A549 (cell line): ENCODE measurements at regions not wholly inside any gene's neighbourhood (a gene's known extent, or its start where the extent isn't known, plus 50 kb on each side); places are given as distances from the start of the nearest gene placed in this dataset.
"Not testable (repeated sequence)": the region's sequence is repeated elsewhere in the genome, so short reads cannot be mapped to it uniquely, and the experiment has no call there.

Source experiments
- ATAC-seq, 2 experiments: fragments of 200-7000 bp in 1 of 2; fragments of >200 bp in 1 of 2; cut with Nextera tagmentation in 1 of 2; cut with Tn5 transposase in 1 of 2; 3 replicates each; pipeline versions ENCODE4 v1.8.0 to v1.9.1; 2018 to 2020; ENCODE audit warnings: mild to moderate bottlenecking in 1 of 2, moderate library complexity in 1 of 2
- CTCF ChIA-PET: fragments of 300-600 bp; sonication (Branson Sonifier 250); formaldehyde crosslinking; extraction: SDS; loops from one replicate; lab custom pipeline; 2021; ENCODE audit warnings: antibody characterized with exemption, inconsistent platforms; lab: Yijun Ruan, JAX
- POLR2A ChIA-PET: fragments of 350-600 bp; formaldehyde crosslinking; extraction: SDS; loops from one replicate; lab custom pipeline; 2021; ENCODE audit warnings: antibody characterized with exemption, inconsistent platforms; lab: Yijun Ruan, JAX
- DNase-seq, 2 experiments: peaks; one replicate each; pipeline versions ENCODE4 v3.0.0 to v3.0.0-alpha.2; 2011 to 2016; ENCODE audit warnings: low read depth in 1 of 2, low spot score in 1 of 2
- FAIRE-seq: peaks from 2 replicates; lab custom pipeline; 2011; peaks lifted over from hg19 to GRCh38; lab: Jason Lieb, UNC
- H3K27ac ChIP-seq, 2 experiments: fragments of >200 bp; sonication (Bioruptor Twin); formaldehyde crosslinking; 3 replicates each; pipeline ENCODE4 v1.5.1; 2016 to 2017
- H3K4me1 ChIP-seq: fragments of >200 bp; sonication (Bioruptor Twin); formaldehyde crosslinking; 3 replicates; pipeline ENCODE4 v1.6.1; 2016
- H3K4me2 ChIP-seq: fragments of >200 bp; sonication (Bioruptor Twin); formaldehyde crosslinking; 3 replicates; pipeline ENCODE4 v1.6.1; 2016
- H3K4me3 ChIP-seq: fragments of >200 bp; sonication (Bioruptor Twin); formaldehyde crosslinking; 3 replicates; pipeline ENCODE4 v1.5.1; 2016
- H3K9me3 ChIP-seq: fragments of >200 bp; sonication (Bioruptor Twin); formaldehyde crosslinking; 3 replicates; pipeline ENCODE4 v1.6.1; 2016
- CBX2 ChIP-seq: fragments of 200-600 bp; sonication (generic); IDR thresholded peaks from 2 replicates; pipeline ENCODE4 v1.6.1; 2016; ENCODE audit warnings: low read depth, mild to moderate bottlenecking, borderline replicate concordance
- EHF ChIP-seq: fragments of 250-450 bp; sonication (Bioruptor Pico); IDR thresholded peaks from 2 replicates; pipeline ENCODE4 v1.5.0; 2020; ENCODE audit warnings: mild to moderate bottlenecking
- EHMT2 ChIP-seq: fragments of 200-600 bp; sonication (generic); IDR thresholded peaks from 2 replicates; pipeline ENCODE4 v1.6.1; 2016; ENCODE audit warnings: antibody characterized with exemption, low read depth, mild to moderate bottlenecking, moderate library complexity
- HOXB13 ChIP-seq: fragments of 250-450 bp; sonication (Bioruptor Pico); IDR thresholded peaks from 2 replicates; pipeline ENCODE4 v1.5.0; 2020; ENCODE audit warnings: low read depth, mild to moderate bottlenecking, moderate library complexity
- KDM5A ChIP-seq: fragments of 200-600 bp; sonication (generic); IDR thresholded peaks from 2 replicates; pipeline ENCODE4 v1.6.1; 2016; ENCODE audit warnings: antibody characterized with exemption, mild to moderate bottlenecking
- MAX ChIP-seq: IDR thresholded peaks from 2 replicates; pipeline ENCODE4 v1.6.1; 2012
- PHF8 ChIP-seq: fragments of 200-600 bp; sonication (generic); IDR thresholded peaks from 2 replicates; pipeline ENCODE4 v1.6.1; 2016; ENCODE audit warnings: low read depth, mild to moderate bottlenecking, antibody characterized with exemption, moderate library complexity, borderline replicate concordance
- POLR2A ChIP-seq: IDR thresholded peaks from 2 replicates; pipeline ENCODE4 v1.6.1; 2012; ENCODE audit warnings: mild to moderate bottlenecking, low read length
- RARB ChIP-seq: fragments of 250-450 bp; sonication (Bioruptor Pico); IDR thresholded peaks from 2 replicates; pipeline ENCODE4 v1.8.0; 2021; ENCODE audit warnings: mild to moderate bottlenecking, moderate library complexity
- RFX5 ChIP-seq: fragments of 450-650 bp; IDR thresholded peaks from 2 replicates; pipeline ENCODE4 v1.7.1; 2014; ENCODE audit warnings: antibody characterized with exemption, mild to moderate bottlenecking, moderate library complexity
- ZC3H11A ChIP-seq: fragments of 450-650 bp; IDR thresholded peaks from 2 replicates; pipeline ENCODE4 v1.6.1; 2014; ENCODE audit warnings: antibody characterized with exemption, mild to moderate bottlenecking
- WGBS: methylation state at CpG from one replicate; pipeline ENCODE4 v1.1.6; 2017; ENCODE audit errors: missing lambda C conversion rate; 5-methylcytosine and 5-hydroxymethylcytosine counted together
- TF ChIP-seq, protein P1 (sequence below): fragments of >200 bp; sonication (Bioruptor Twin); formaldehyde crosslinking; IDR thresholded peaks from 3 replicates; pipeline ENCODE4 v1.5.1; 2016

GRCh38 chr5:143924311-143924978, 112.5 kb downstream of the HMHB1 start (continued):
- TF ChIP-seq, protein P1, sequence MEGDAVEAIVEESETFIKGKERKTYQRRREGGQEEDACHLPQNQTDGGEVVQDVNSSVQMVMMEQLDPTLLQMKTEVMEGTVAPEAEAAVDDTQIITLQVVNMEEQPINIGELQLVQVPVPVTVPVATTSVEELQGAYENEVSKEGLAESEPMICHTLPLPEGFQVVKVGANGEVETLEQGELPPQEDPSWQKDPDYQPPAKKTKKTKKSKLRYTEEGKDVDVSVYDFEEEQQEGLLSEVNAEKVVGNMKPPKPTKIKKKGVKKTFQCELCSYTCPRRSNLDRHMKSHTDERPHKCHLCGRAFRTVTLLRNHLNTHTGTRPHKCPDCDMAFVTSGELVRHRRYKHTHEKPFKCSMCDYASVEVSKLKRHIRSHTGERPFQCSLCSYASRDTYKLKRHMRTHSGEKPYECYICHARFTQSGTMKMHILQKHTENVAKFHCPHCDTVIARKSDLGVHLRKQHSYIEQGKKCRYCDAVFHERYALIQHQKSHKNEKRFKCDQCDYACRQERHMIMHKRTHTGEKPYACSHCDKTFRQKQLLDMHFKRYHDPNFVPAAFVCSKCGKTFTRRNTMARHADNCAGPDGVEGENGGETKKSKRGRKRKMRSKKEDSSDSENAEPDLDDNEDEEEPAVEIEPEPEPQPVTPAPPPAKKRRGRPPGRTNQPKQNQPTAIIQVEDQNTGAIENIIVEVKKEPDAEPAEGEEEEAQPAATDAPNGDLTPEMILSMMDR, result no peak
- no peak for TF ChIP-seq EHMT2
- TF ChIP-seq POLR2A, result no peak
- no peak for TF ChIP-seq CBX2

GRCh38 chr5:143924979-143925325, 113.0 kb downstream of the HMHB1 start:
- peak overlapping the region; percentile 8 to 38; a peak in 3 of 6 replicates for H3K27ac ChIP-seq
- CTCF ChIA-PET, ATAC-seq, H3K9me3 ChIP-seq, DNase-seq, POLR2A ChIA-PET, H3K4me3 ChIP-seq, FAIRE-seq: not testable (repeated sequence)
- peaks cover 48% of the 10 kb centered on the region for H3K4me1 ChIP-seq
- 85% methylated on average over 3 of the region's 3 CpGs for WGBS
- peak overlapping the region; percentile 69; the same call in 2 of the 3 replicates for H3K4me2 ChIP-seq

DNA sequence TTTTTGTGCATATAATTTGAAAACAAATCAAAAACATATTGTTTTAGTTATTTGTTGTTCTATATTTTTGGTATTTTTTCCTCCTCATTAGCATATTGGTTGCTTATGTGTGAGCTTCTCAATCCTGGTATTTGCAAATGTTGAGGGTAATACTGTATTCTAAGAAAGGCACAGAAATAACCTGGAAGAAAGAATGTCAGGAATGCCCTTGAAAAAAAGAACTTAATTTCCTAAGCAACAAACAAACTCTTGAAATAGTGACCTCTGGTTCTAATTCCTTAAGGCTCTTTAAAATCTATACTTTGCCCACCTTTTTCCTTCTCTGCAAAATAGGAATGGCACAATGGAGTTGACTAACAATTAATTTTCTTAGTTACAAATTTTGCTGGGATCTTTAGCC, 117.5 kb downstream of the HMHB1 start:
- TF ChIP-seq HOXB13 (no peak), RARB (CRISPR knock-in tag) (no peak), MAX (no peak), EHF (no peak)
- CTCF ChIA-PET, result interaction anchor here (0.7 to 1.2 kb wide), 2 partner anchors 40 to 280 kb away, joined by 3 to 5 read pairs; no protein-coding TSS in a partner anchor
- H3K27ac ChIP-seq, result no peak overlapping the region
- FAIRE-seq, result peak; percentile 32
- ATAC-seq, result no peak
- H3K4me1 ChIP-seq, result peaks cover 22% of the 10 kb centered on the region
- POLR2A ChIA-PET, result no interaction called here
- H3K4me2 ChIP-seq, result no peak overlapping the region
- no peaks in the 10 kb centered on the region for H3K9me3 ChIP-seq
- H3K4me3 ChIP-seq, result no peak overlapping the region
- DNase-seq, result no peak

GRCh38 chr5:143930561-143930960, 118.6 kb downstream of the HMHB1 start:
- POLR2A ChIA-PET, result no interaction called here
- no peak for ATAC-seq
- H3K4me1 ChIP-seq, result peaks cover 17% of the 10 kb centered on the region; the same call in 2 of the 3 replicates
- FAIRE-seq, result no peak
- no peak overlapping the region for H3K27ac ChIP-seq
- H3K4me3 ChIP-seq, result no peak overlapping the region
- no peak for DNase-seq
- CTCF ChIA-PET, result interaction anchor here (1.2 to 1.3 kb wide), 3 partner anchors 38 to 106 kb away, joined by 3 to 4 read pairs (median 3); no protein-coding TSS in a partner anchor
- TF ChIP-seq PHF8 (no peak), CBX2 (no peak), RFX5 (no peak), ZC3H11A (peak; percentile 79)
- H3K9me3 ChIP-seq, result no peaks in the 10 kb centered on the region; the same call in 2 of the 3 replicates
- H3K4me2 ChIP-seq, result no peak overlapping the region

GRCh38 chr5:143931476-143931875, 119.5 kb downstream of the HMHB1 start:
- FAIRE-seq, result no peak
- H3K9me3 ChIP-seq, result no peaks in the 10 kb centered on the region; the same call in 2 of the 3 replicates
- peaks cover 17% of the 10 kb centered on the region; the same call in 2 of the 3 replicates for H3K4me1 ChIP-seq
- H3K4me3 ChIP-seq, result no peak overlapping the region
- ATAC-seq, result peak; percentile 23 to 50; a peak in 2 of 6 replicates
- no peak for DNase-seq
- H3K27ac ChIP-seq, result peak overlapping the region in 1 of 2 experiments; percentile 53; a peak in 2 of 6 replicates
- TF ChIP-seq POLR2A, result no peak
- no peak for TF ChIP-seq KDM5A
- TF ChIP-seq, all 56 proteins: peak for 0
- ChIA-PET POLR2A (no interaction called here), CTCF (interaction anchor here (1.2 to 1.3 kb wide), 3 partner anchors 37 to 107 kb away, joined by 3 to 4 read pairs (median 3); no protein-coding TSS in a partner anchor)
- 95% methylated on average over 4 of the region's 4 CpGs for WGBS
- no peak overlapping the region for H3K4me2 ChIP-seq
